Hematopoietic multipotent progenitor cell treated with erythropoietin and hydrocortisone succinate and interleukin-3 and kit ligand, for 15 days (in vitro differentiated cells): ENCODE measurements at regions not wholly inside any gene's neighbourhood (a gene's known extent, or its start where the extent isn't known, plus 50 kb on each side); places are given as distances from the start of the nearest gene placed in this dataset.

Source experiments
- DNase-seq: peaks from one replicate; pipeline ENCODE4 v3.0.0-alpha.2; 2015; ENCODE audit warnings: low spot score

DNA sequence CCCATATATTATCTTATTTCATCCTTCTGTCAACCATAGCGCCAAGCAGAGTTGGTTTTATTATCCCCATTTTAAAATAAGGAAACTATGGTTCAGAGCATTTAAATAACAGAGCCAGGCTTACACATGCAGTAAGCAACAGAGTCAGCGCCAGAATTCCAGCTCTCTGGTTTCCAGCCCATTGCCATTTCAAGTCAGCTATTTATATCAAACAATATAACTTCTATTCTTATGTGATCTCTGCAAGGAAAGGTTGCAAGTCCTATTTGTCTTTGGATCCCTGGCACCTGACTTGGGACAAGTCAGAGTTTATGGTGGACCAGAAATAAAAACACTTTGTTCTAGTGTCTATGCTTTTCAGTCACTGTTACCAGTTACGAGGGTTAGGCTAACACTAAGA, 174.1 kb upstream of the EEA1 start:
- DNase-seq: no peak

DNA sequence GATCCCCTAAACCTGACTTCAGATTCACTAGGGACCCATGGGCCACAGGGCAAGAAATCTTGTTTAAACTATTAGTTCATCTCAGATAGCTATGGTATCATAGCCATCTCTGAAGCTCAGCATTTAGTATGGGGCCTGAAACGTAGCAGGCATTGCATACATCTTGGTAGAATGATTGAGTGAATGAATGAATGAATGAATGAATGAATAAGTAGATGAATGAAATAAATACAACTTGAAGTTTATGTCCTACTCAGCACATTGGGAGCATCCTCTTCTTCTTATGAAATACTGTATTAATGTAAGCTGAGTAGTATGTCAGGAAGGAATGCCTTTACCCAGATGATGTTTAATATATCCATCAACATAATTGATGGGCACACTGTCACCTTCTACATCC, 175.4 kb upstream of the EEA1 start:
- DNase-seq: no peak

DNA sequence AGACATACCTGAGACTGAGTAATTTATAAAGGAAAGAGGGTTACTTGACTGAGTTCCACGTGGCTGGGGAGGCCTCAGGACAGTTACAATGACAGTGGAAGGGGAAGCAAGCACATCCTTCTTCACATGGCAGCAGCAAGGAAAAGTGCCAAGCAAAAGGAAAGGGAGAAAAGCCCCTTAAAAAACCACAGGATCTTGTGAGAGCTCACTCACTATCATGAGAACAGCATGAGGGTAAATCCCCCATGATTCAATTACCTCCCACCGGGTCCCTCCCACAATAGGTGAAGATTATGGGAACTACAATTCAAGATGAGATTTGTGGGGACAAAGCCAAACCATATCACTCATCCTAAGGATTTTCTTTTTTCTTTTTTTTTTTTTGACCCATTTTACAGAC, 177.8 kb upstream of the EEA1 start:
- no peak for DNase-seq

DNA sequence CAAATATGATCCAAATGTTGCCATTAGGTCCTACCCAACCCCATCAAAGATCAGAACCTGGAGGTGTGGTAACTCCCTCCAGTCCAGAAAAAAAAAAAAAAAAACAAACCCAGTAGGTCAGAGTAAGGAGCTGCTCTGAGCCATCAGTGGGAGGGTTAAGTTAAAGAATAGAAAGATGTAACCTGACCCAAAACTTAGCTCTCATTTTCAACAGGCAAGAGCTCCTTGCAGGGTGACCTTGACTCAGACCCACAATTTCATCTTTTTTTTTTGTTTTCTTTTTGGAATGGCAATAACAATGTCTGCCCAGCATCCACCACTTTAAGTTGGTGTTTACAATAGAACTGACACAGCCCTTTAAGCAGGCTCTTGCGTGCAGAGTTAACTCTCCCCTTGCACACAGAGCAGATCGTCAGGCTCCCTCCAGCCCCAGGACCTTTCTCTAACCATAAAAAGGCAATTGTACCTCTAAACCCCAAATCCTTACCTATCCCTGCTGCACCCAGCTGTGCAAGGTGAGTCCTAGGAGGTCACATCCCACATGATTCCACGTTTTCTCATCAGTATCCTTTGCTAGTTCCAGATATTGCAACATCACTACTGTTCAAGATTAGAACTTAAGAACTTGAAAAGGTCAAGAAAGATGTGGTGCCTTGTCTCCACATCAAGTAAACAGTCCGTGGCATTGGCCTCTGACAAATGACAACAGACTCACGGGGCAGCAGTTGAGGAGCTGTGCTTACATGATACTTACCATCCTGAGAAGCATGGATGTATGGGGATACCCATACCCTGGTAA, 178.6 kb upstream of the EEA1 start:
- DNase-seq: no peak

DNA sequence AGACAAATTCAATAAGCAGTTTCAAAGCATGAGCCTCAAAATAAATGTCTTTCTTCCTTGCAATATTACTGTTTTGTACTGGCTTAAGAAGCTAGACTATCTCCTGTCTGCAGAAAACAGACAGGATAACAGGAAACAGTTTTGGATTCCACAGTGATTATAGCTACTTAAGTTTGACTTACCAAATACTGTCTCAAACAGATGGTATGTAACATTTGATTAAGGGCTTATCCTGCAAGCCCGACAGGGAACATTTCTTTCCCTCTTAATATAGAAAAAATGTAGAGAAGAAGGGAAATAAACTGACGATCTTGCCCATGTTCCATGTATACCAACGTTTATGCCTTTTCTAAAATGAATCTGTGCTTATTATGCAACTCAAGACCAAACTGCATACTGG, 179.9 kb upstream of the EEA1 start:
- no peak for DNase-seq

DNA sequence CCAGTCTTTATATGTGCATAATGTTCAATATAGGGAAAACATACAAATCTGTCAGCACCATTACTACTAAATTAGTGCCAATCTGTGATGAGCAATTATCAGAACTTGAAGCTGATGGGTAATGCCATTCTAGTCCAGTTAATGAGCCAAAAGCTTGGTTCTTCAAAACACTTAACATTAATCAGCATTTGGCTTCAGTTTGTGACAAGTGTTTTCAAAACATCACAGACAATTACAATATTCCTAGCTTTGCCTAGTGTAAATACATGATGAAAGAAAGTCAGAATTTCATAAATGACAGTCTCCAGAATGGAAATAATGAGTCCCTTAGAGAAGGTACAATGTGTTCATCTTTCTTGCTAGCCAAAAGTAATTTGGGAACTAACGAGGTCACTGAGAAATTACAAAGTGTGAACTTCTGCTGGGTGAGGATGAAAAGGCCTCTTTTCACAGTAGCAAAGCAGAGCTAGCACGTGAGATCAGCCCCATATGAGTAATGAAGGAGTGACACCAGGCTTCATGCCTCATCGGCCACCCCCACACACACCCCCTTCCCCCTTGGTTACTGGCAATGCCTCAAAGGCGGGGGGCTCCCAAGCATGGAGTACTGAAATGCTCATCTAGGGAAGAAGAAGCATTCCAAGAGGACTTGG, 180.6 kb upstream of the EEA1 start:
- no peak for DNase-seq

DNA sequence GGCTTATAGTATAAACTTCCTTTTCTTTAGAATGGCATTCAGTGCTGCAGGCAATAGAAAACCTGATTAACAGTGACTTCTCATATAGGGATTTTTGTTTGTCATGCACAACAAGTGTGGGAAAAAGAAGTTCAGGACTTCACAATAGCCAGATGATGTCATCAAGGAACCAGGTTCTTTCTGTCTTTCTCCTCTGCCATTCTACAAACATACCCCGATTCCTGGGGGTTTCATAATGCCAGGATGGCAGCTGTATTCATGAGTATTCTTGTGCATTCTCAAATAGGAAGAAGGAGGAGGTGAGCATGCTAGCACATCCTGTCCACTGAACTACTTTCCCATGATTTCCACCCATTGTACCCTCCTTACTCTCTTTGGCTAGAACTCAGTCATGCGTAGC, 182.7 kb upstream of the EEA1 start:
- DNase-seq: no peak

DNA sequence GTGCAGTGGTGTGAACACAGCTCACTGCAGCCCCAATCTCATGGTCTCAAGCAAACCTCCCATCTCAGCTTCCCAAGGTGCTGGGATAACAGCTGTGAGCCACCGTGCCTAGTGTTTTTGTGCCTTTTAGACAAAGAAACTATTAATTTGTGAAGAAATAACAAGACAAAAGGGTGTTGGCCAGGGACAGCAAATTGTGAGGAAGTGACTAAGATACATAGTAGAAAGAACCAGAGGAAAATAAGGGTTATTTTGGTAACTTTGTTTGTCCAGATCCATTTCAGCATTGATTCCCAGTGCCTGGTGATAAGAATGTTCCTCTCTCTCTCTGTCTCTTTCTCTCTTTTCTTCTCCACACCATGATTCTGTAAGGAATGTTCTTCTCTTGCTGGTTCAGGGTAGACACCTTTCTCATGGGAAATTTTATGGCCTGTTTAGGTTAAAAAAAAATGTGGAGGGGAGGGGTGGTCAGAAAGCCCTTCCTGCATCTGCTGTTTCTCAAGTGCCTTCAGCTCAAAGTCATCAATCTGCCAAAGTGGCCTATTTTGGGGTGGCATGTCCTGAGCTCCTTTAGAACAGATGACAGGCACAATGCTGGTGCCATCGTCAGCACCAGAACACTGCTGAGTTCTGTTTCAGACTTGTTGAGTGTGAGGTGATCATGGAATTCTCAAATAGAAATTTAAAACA, 184.4 kb upstream of the EEA1 start:
- no peak for DNase-seq

DNA sequence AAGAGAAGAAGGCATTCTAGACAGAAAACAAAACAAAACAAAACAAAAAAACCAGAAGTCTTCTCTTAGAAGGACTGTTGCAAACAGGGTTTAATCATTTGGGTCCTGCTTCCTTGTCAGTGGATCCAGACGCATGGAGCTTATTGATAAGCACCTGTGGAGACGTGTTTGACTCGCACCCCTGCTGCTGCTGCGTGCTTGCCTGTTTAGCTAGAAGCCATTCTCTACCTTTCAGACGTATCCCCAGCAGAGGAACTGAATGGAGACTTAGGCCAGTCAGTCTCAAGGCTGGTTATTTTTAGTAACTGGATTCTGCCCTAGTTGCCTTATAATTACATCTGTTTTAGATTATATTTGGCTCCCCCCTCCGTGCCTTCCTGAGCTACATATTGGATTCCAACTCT, 186.1 kb upstream of the EEA1 start:
- peak; percentile 58 for DNase-seq

DNA sequence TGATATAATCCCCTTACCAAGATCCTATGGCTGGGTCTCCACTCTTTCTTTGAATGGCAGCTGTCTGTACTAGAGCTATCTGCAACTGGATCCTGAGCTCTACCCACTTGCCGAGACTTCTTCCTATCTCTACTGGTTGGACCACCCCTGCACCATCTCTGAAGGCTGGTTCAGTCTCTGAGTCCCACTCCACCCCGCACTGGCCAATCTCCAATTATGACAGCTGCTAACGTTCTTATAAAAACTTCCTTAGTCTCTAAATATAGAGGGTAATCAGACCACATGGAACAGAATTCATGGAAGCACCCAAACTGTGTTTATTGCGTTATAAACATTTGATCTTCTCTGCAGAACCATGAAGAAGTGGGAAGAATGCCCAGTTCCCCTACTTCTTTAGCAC, 186.6 kb upstream of the EEA1 start:
- peak; percentile 38 for DNase-seq

DNA sequence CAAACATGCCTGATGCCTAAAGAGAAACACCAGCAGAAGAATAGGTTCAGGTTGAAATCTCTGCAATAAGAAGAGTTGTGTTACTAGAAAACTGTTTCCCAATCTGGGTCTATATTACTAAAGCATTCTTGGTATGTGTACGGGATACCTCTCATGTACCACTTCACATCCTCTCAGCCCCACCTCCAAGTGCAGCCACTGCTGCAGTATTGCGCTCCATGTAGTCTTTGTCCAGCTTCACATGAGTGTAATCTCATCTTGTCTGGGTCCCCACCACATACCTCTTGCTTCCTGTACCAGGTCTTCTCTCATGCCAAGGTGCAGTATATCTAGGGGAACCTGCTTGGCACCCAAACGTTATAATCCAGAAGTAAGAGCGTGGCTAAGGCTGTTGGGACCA, 187.5 kb upstream of the EEA1 start:
- no peak for DNase-seq

DNA sequence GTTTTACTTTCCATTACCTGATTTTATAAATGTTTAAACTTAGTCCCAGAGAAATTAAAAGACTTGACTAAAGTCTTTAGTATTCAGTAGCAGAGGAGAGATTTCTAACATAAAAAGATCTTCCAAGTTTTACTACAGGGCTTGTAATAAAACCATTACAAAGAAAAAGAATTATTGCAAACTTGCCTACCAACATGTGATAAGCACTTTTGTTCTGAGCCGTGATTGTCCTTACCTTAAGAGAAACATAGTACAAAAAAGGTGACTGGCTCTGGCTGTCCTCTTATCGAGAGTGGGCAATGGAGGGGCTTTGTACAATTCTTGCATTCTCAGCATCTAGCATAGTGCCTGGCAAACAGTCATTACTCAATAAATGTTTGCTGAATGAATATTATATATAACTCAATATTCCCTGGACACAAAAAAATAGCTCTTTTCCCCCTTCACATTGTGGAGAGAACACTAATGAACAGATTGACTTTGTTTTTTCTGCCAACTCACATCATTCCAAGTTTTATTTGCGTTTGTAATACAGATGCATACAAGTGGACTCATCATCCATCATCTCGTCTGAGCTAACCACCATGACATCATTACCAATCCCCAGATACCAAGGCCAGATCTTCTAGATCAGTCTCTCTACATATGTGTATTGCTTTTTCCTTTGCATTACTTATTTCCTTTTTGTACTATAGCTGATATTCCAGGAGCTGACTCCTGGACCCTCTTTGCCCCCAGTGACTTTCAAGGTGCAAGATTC, 192.8 kb upstream of the EEA1 start:
- DNase-seq: no peak

DNA sequence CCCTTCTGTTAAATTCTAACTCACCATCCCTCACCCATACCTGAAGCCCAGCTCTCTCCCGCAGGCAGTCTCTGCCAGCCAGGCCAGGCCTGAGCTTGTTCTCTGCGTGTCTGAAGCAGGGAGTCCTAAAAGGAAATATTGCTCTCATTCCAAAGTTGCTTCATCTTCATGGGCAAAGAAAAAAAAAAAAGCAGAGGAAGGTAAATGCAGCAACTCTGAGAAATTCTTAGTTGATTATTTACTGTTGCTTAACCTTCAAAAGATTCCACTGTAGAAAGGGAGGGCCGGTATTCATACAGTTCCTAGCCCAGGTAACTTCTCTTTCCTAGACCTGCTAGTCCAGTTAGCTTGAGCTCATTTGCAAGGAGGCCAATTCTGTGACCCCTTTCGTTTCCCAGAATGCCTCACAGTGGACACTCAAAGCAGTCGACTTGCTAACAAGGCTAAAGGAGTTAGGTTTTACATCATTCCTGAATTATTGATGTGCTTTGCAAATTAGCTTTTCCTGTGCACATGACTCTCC, 193.5 kb upstream of the EEA1 start:
- DNase-seq: no peak

DNA sequence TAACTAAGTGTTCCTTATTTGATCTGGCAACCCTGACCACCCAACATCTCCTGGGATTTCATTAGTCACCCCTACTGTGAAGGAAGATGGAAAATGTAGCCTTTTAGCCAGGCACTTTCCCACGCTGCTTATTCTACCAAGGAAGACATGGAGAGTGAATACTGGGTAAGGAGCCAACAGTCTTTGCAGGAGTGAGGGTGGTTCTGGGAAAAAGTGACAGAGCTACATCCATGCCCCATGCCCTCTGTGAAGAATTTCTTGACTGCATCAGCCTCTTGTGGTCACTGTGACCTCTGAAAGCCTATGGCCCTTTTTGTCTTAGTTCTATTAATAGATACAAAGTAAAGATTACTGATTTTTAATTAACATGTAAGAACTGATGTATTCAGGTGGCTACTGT, 196.0 kb upstream of the EEA1 start:
- DNase-seq: no peak

DNA sequence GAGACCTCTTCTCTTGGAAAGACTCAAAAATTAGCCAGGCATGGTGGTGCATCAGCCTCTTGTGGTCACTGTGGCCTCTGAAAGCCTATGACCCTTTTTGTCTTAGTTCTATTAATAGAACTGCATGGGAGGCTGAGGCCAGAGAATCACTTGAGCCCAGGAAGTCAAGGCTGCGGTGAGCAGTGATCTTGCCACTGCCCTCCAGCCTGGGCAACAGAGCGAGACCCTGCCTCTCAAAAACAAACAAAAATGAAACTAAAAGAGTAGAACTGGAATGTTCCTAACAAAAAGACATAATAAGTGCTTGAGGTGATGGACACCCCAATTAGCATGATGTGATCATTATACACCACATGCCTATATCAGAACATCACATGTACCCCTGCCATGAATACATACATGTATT, 197.0 kb upstream of the EEA1 start:
- DNase-seq: no peak

DNA sequence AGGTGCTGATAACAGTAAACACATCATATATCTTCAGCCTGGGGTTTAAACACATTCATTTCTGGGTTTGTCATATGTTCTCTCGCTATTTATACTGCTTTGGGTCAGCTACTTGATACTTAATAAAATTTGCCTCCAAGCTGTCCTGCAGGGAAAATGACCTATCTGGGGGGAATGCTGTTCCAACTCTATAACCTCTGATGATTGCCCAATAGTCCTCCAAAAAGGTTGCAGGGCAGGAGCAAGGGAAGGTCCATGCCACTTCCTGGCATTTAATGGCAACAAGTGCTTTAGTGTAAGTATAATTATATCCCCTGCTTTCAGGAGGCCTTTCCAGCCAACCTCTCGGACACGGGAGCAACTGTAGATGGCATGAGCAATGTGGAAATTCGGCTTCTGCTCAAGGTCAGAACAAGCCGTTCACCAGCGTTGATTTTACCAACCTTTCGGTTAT, 198.0 kb upstream of the EEA1 start:
- no peak for DNase-seq

DNA sequence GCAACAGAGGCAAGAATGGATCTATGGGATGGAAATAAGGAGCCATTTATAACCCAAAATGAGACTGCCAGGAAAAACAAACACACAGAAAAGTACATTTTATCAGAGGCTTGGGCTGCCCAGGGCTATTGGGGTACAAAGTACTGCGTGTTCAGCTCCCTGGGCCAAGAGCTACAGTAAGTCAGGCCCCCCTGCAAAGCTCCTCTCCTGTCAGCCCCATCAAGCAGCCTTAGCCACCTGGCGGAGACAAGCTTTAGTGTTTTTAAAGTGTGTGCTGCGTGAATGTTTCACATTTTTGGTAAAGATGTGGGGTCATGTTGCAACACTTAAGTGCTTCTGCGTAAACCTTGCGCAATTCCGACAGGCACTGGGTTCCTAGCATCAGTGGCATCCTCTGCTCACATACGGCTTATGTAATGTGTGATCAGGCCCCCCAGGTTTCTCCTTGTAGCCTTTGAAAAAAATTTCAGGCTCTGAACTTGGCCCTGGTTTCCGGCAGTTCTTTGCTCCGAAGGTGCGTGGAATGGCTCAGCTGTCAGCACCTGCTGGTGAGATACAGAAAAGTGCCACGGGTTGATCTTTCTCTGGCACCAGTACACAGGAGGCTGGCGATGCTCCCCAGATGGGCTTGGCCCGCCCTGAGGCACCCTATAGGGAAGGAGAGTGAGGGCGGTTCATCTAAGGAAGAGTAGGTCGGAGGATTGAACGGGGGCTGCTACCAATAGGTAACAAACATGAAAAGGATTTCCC, 198.7 kb upstream of the EEA1 start:
- DNase-seq: no peak

DNA sequence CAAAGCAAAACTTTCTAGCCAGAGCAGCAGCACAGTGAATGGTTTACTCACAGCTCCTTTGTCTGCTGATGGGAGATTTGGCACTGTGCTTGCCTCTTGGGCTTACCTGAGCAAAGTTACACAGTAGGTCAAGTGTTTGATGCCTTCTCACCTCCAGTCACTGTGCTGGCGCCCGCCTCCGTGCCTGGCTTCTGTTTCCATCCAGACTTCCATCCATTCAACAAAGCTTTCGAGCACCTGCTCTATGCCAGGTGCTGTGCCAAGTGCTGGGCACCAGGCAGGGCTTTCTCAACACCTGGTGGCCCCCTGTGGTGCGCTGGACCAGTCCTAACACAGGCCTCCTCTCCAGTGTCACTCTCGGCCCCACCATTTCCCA, 199.2 kb upstream of the EEA1 start:
- DNase-seq: no peak

DNA sequence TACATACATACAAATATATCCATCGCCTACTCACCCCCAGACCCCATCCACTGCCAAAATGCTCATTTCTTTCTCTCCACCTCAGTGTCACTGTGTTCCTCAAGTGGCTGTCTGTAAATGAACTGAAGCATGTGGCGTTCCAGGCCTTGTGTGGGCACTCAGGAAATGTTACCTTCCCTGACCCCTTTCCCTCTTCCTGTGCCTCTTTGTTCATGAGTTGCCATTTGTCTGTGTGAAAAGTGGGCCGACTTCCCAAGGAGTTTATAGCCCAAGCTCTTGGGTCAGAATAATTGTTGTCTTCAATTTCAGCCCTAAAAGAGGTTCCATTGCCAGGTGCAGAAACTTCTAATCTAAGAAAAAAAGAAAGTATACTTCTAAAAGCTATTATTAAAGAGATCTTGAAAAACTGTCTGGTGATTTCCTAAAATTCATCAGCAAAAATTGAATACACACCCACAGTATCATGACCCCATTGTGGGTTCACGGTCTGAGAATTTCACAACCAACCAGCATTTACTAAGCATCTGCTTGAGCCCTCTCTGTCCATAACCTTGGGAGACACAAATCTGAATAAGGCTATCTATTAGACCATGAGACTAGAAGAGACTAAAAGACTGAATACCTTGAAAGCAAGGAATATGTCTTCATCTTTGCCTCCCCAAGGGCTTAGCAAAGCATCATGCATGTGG, 201.4 kb upstream of the EEA1 start:
- no peak for DNase-seq

DNA sequence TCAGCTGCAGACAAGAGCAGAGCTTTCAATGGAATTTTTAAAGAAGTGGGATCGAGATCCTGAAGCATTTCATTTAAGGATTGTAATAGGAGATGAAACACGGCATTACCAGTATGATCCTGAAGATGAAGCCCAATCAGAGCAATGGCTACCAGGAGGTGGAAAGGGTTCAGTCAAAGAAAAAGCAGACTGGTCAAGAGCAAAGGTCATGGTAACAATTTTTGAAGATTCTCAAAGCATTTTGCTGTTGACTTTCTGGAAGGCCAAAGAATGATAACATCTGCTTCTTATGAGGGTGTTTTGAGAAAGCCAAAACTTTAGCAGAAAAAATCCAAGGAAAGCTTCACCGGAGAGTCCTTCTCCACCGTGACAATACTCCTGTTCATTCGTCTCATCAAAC, 204.3 kb upstream of the EEA1 start:
- no peak for DNase-seq
